IMR-90 (cell line): ENCODE measurements at regions not wholly inside any gene's neighbourhood (a gene's known extent, or its start where the extent isn't known, plus 50 kb on each side); places are given as distances from the start of the nearest gene placed in this dataset.

Experiments used
- ATAC-seq: fragments of 200-7000 bp; cut with Tn5 transposase; 2 replicates; pipeline ENCODE4 v1.9.1; 2020; ENCODE audit warnings: low read depth, mild to moderate bottlenecking, moderate library complexity
- BruUV-seq: library from RNA; stranded (reverse); fragments of 400-500 nt; replicated peaks from 2 replicates; lab custom pipeline; 2021; lab: Mats Ljungman, UMichigan
- CTCF ChIA-PET: fragments of 300-600 bp; formaldehyde crosslinking; extraction: SDS; loops from one replicate; lab custom pipeline; 2021; ENCODE audit warnings: antibody characterized with exemption; lab: Yijun Ruan, JAX
- POLR2A ChIA-PET: fragments of 300-600 bp; sonication (Branson Sonifier 250); formaldehyde crosslinking; loops from one replicate; lab custom pipeline; 2022; ENCODE audit warnings: antibody characterized with exemption; ENCODE audit not compliant: unreplicated experiment; lab: Charles Lee
- DNase-seq: peaks from one replicate; pipeline ENCODE4 v3.0.0; 2013
- H2AFZ ChIP-seq: replicated peaks from 2 replicates; pipeline ENCODE3; 2013; ENCODE audit warnings: low read length, mild to moderate bottlenecking; ENCODE audit not compliant: poor library complexity
- H2AK5ac ChIP-seq: 2 replicates; pipeline ENCODE4 v1.6.1; 2013; ENCODE audit warnings: low read depth, low read length, inconsistent platforms
- H2AK9ac ChIP-seq: replicated peaks from 2 replicates; pipeline ENCODE3; 2013; ENCODE audit warnings: mild to moderate bottlenecking, low read depth, low read length, moderate library complexity; ENCODE audit not compliant: poor library complexity
- H2BK120ac ChIP-seq: 2 replicates; pipeline ENCODE4 v1.6.1; 2013; ENCODE audit warnings: low read depth, low read length, inconsistent platforms
- H2BK15ac ChIP-seq: 3 replicates; pipeline ENCODE4 v1.6.1; 2013; ENCODE audit warnings: low read depth, low read length, inconsistent platforms
- H2BK20ac ChIP-seq: 2 replicates; pipeline ENCODE4 v1.6.1; 2013; ENCODE audit warnings: low read depth, mild to moderate bottlenecking, inconsistent platforms, low read length, moderate library complexity
- H2BK5ac ChIP-seq: 2 replicates; pipeline ENCODE4 v1.6.1; 2013; ENCODE audit warnings: mild to moderate bottlenecking, low read depth, low read length, inconsistent platforms; ENCODE audit not compliant: poor library complexity, severe bottlenecking
- H3K14ac ChIP-seq: replicated peaks from 2 replicates; pipeline ENCODE4 v1.6.1; 2013; ENCODE audit warnings: low read depth, low read length, inconsistent platforms
- H3K18ac ChIP-seq: 2 replicates; pipeline ENCODE4 v1.6.1; 2013; ENCODE audit warnings: low read depth, low read length, control low read depth
- H3K23ac ChIP-seq: 2 replicates; pipeline ENCODE4 v1.6.1; 2013; ENCODE audit warnings: low read depth, low read length, inconsistent platforms
- H3K27ac ChIP-seq: 2 replicates; pipeline ENCODE4 v1.5.1; 2013; ENCODE audit warnings: mild to moderate bottlenecking, control low read depth, low read length; ENCODE audit not compliant: insufficient read depth
- H3K27me3 ChIP-seq: 2 replicates; pipeline ENCODE4 v1.6.1; 2013; ENCODE audit warnings: low read length; ENCODE audit not compliant: control insufficient read depth, insufficient read depth
- H3K36me3 ChIP-seq: 2 replicates; pipeline ENCODE4 v1.6.1; 2013; ENCODE audit warnings: low read length, mixed read lengths; ENCODE audit not compliant: control insufficient read depth, insufficient read depth
- H3K4ac ChIP-seq: 2 replicates; pipeline ENCODE4 v1.6.1; 2013; ENCODE audit warnings: low read depth, low read length, inconsistent platforms
- H3K4me1 ChIP-seq: 2 replicates; pipeline ENCODE4 v1.6.1; 2013; ENCODE audit warnings: low read length, mixed read lengths; ENCODE audit not compliant: control insufficient read depth, insufficient read depth
- H3K4me2 ChIP-seq: 2 replicates; pipeline ENCODE4 v1.6.1; 2013; ENCODE audit warnings: low read depth, mild to moderate bottlenecking, control low read depth, low read length, moderate library complexity
- H3K4me3 ChIP-seq: 2 replicates; pipeline ENCODE4 v1.5.1; 2013; ENCODE audit warnings: low read depth, mild to moderate bottlenecking, control low read depth, low read length, moderate library complexity; ENCODE audit not compliant: insufficient read depth
- H3K56ac ChIP-seq: 2 replicates; pipeline ENCODE4 v1.6.1; 2013; ENCODE audit warnings: low read length, inconsistent platforms; ENCODE audit not compliant: insufficient read depth; ENCODE audit errors: extremely low read depth
- H3K79me1 ChIP-seq, 2 experiments: 2 replicates each; pipeline ENCODE4 v1.6.1; 2013; ENCODE audit warnings: low read length in 2 of 2, inconsistent platforms in 1 of 2, low read depth in 1 of 2
- H3K9ac ChIP-seq: 2 replicates; pipeline ENCODE4 v1.6.1; 2013; ENCODE audit warnings: low read depth, low read length, control low read depth
- H3K9me1 ChIP-seq: 2 replicates; pipeline ENCODE4 v1.6.1; 2013; ENCODE audit warnings: low read length, inconsistent platforms; ENCODE audit not compliant: insufficient read depth
- H3K9me3 ChIP-seq: 2 replicates; pipeline ENCODE4 v1.6.1; 2013; ENCODE audit warnings: low read length; ENCODE audit not compliant: control insufficient read depth, insufficient read depth
- H4K20me1 ChIP-seq: 2 replicates; pipeline ENCODE4 v1.6.1; 2013; ENCODE audit warnings: low read length, inconsistent platforms; ENCODE audit not compliant: insufficient read depth
- H4K5ac ChIP-seq: 2 replicates; pipeline ENCODE4 v1.6.1; 2013; ENCODE audit warnings: mild to moderate bottlenecking, low read depth, low read length, control low read depth
- H4K8ac ChIP-seq, 2 experiments: 2 replicates each; pipeline ENCODE4 v1.6.1; 2013; ENCODE audit warnings: low read depth in 2 of 2, low read length in 2 of 2, control low read depth in 1 of 2, inconsistent platforms in 1 of 2
- H4K91ac ChIP-seq: 2 replicates; pipeline ENCODE4 v1.6.1; 2013; ENCODE audit warnings: low read depth, low read length, inconsistent platforms; ENCODE audit not compliant: insufficient read depth
- CEBPB ChIP-seq: IDR thresholded peaks from 2 replicates; pipeline ENCODE4 v1.6.1; 2012; ENCODE audit warnings: low read depth, low read length, improper control_type of control experiment
- NFE2L2 ChIP-seq: fragments of 150-350 bp; IDR thresholded peaks from 2 replicates; pipeline ENCODE4 v1.6.1; 2016; ENCODE audit warnings: low read depth, mild to moderate bottlenecking, low read length
- WGBS, 2 experiments: methylation state at CpG; one replicate each; pipeline versions ENCODE4 v1.1.5 to v1.1.7; 2013; ENCODE audit warnings: missing lambda C conversion rate in 2 of 2; ENCODE audit not compliant: insufficient read length in 1 of 2; ENCODE audit errors: extremely low coverage in 2 of 2; 5-methylcytosine and 5-hydroxymethylcytosine counted together
- dilution Hi-C: fragments of 300-500 bp; cut with HindIII; formaldehyde crosslinking; loops from one replicate; pipeline ENCODE4 v1.14.3; 2018; ENCODE audit warnings: low sequenced_read_pairs; ENCODE audit not compliant: unreplicated experiment
- in situ Hi-C: fragments of 300-500 bp; cut with MboI; formaldehyde crosslinking; loops from 3 replicates; pipeline ENCODE4 v1.14.3; 2019; ENCODE audit warnings: low sequenced_read_pairs, inconsistent platforms, mixed read lengths
- intact Hi-C: fragments of 100-400 bp; cut with micrococcal nuclease; formaldehyde crosslinking; loops from 2 replicates; pipeline ENCODE4 v1.10.0; 2022

DNA sequence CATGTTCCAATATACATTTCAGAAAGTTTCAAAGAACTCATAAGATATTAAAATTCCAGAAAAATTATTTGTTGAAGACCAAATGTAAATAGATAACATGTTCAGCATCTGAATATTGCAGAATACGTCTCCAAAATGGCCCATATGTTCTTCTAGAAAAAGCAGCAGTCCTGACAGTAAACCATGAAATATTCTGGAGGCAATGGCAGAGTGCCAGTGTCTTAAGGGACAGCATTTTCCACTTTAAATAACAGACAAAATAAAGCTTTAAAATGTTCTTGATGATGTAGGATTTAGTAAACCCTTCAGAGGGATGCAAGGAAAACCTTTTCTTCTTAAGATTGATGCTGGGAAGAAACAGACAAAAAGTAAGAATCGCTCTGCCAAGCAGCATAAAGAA, 721.0 kb downstream of the NR2F1-AS1 start:
- H3K4ac ChIP-seq = no peak overlapping the region
- CTCF ChIA-PET = no interaction called here
- H3K9me3 ChIP-seq = no peaks in the 10 kb centered on the region
- no peak for ATAC-seq
- H3K56ac ChIP-seq = no peak overlapping the region
- no peaks in the 10 kb centered on the region for H4K20me1 ChIP-seq
- no peak overlapping the region for H4K8ac ChIP-seq
- H2AFZ ChIP-seq = no peak overlapping the region
- DNase-seq = no peak
- dilution Hi-C loops = no loop called here
- no TSS peak for BruUV-seq
- no peak overlapping the region for H2BK20ac ChIP-seq
- no peak overlapping the region for H3K14ac ChIP-seq
- intact Hi-C loops = no loop called here
- no peak overlapping the region for H3K4me3 ChIP-seq
- no peak overlapping the region for H2BK120ac ChIP-seq
- H4K5ac ChIP-seq = no peak overlapping the region
- no peak overlapping the region for H3K23ac ChIP-seq
- H2AK5ac ChIP-seq = no peak overlapping the region
- no peaks in the 10 kb centered on the region for H3K79me1 ChIP-seq
- no peak overlapping the region for H2AK9ac ChIP-seq
- H2BK5ac ChIP-seq = no peak overlapping the region
- no peak for TF ChIP-seq CEBPB
- TF ChIP-seq NFE2L2 = no peak
- no peak overlapping the region for H3K9ac ChIP-seq
- no peaks in the 10 kb centered on the region for H3K36me3 ChIP-seq
- POLR2A ChIA-PET = no interaction called here
- H3K4me2 ChIP-seq = no peak overlapping the region
- H3K4me1 ChIP-seq = 0 out of 2 replicates have a peak, but pooled peaks cover 2% of the 10 kb centered on the region
- H3K27me3 ChIP-seq = no peaks in the 10 kb centered on the region
- no peak overlapping the region for H3K27ac ChIP-seq
- H4K91ac ChIP-seq = no peak overlapping the region
- H3K18ac ChIP-seq = no peak overlapping the region
- no CpG with 5 or more reads among the region's 2 CpGs for WGBS, 2 experiments
- in situ Hi-C loops = no loop called here
- no peaks in the 10 kb centered on the region; the same call in 1 of the 2 replicates for H3K9me1 ChIP-seq
- no peak overlapping the region for H2BK15ac ChIP-seq
